Gastrocnemius medialis (tissue), 4 donors: ENCODE measurements at regions not wholly inside any gene's neighbourhood (a gene's known extent, or its start where the extent isn't known, plus 50 kb on each side); places are given as distances from the start of the nearest gene placed in this dataset.

Source experiments
- ATAC-seq, 2 donors: fragments of 150-250 bp; one replicate each; pipeline ENCODE4 v1.9.1; 2016
- DNase-seq, 2 donors: peaks; one replicate each; pipeline ENCODE4 v3.0.0-alpha.2; 2019
- H3K27ac ChIP-seq, 4 donors: fragments of 200-600 bp; sonication (generic); 1 replicate in 1 of 4; 2 replicates in 3 of 4; pipeline ENCODE4 v1.5.1; 2016 to 2018; ENCODE audit warnings: mild to moderate bottlenecking in 2 of 4, moderate library complexity in 1 of 4
- H3K27me3 ChIP-seq, 3 donors: fragments of 200-600 bp; sonication (generic) in 2 of 3; 1 replicate in 1 of 3; 2 replicates in 2 of 3; pipeline versions ENCODE4 v1.5.1 to v1.6.0; 2016 to 2019; ENCODE audit warnings: mild to moderate bottlenecking in 1 of 3, moderate library complexity in 1 of 3
- H3K36me3 ChIP-seq, 2 donors: fragments of 200-600 bp; sonication (generic) in 1 of 2; one replicate each; pipeline ENCODE4 v1.5.1; 2017 to 2018
- H3K4me1 ChIP-seq, 2 donors: fragments of 200-600 bp; sonication (generic) in 1 of 2; one replicate each; pipeline ENCODE4 v1.5.1; 2016 to 2017; ENCODE audit warnings: mild to moderate bottlenecking in 2 of 2
- H3K4me3 ChIP-seq, 4 donors: fragments of 200-600 bp; sonication (generic) in 3 of 4; 1 replicate in 1 of 4; 2 replicates in 3 of 4; pipeline ENCODE4 v1.5.1; 2016 to 2019; ENCODE audit warnings: mild to moderate bottlenecking in 2 of 4
- H3K9me3 ChIP-seq, 3 donors: fragments of 200-600 bp; sonication (generic) in 2 of 3; 1 replicate in 1 of 3; 2 replicates in 2 of 3; pipeline ENCODE4 v1.5.1; 2016 to 2019
- CTCF ChIP-seq, 5 experiments: fragments of 450-650 bp in 3 of 5; fragments of 200-600 bp in 2 of 5; sonication (generic) in 2 of 5; IDR thresholded peaks in 4 of 5; conservative IDR thresholded peaks in 1 of 5; 1 replicate in 4 of 5; 2 replicates in 1 of 5; pipeline ENCODE4 v1.5.1; 2016 to 2019; ENCODE audit warnings: antibody characterized with exemption in 5 of 5, mild to moderate bottlenecking in 3 of 5, moderate library complexity in 3 of 5
- POLR2A ChIP-seq, 2 donors: fragments of 450-650 bp; IDR thresholded peaks; one replicate each; pipeline ENCODE4 v1.6.1; 2017; ENCODE audit warnings: antibody characterized with exemption in 2 of 2, mild to moderate bottlenecking in 2 of 2, moderate library complexity in 2 of 2
- in situ Hi-C, 4 donors: fragments of 200-750 bp; cut with MboI; loops; one replicate each; pipeline versions ENCODE4 v1.15.0 to v1.8.0; 2017; ENCODE audit warnings: low sequenced_read_pairs in 4 of 4
- intact Hi-C: fragments of 100-400 bp; cut with DNase I; formaldehyde crosslinking; loops from one replicate; pipeline ENCODE4 v1.15.1; 2023; ENCODE audit warnings: low total_unique reads

GRCh38 chr5:60386436-60387050, 313.4 kb downstream of the DEPDC1B start:
- no peak overlapping the region for H3K27ac ChIP-seq

GRCh38 chr5:60382716-60383115, 317.2 kb downstream of the DEPDC1B start:
- Histone ChIP-seq H3K27me3 (no peaks in the 10 kb centered on the region), H3K36me3 (no peaks in the 10 kb centered on the region), H3K4me3 (no peak overlapping the region), H3K9me3 (no peaks in the 10 kb centered on the region), H3K27ac (no peak overlapping the region), H3K4me1 (no peaks in the 10 kb centered on the region)
- intact Hi-C loops (no loop called here), in situ Hi-C loops (loop anchor here in 1 of 4 donors (25.0 kb wide), 1 partner anchor 570 kb away; no protein-coding TSS in a partner anchor)
- TF ChIP-seq CTCF (IDR thresholded peaks at IDR 0.05 in 4 of 5, conservative IDR thresholded peaks at IDR 0.05 in 1 of 5) (no peak), POLR2A (IDR thresholded peaks at IDR 0.05) (no peak)
- DNase-seq (no peak), ATAC-seq (no peak)

More at GRCh38 chr5:60386436-60387050, 313.4 kb downstream of the DEPDC1B start:
- ATAC-seq = no peak
- no peak overlapping the region for H3K4me3 ChIP-seq
- DNase-seq = no peak
- in situ Hi-C loops (loop anchor here in 1 of 4 donors (25.0 kb wide), 1 partner anchor 574 kb away; no protein-coding TSS in a partner anchor), intact Hi-C loops (no loop called here)
- H3K27me3 ChIP-seq = no peaks in the 10 kb centered on the region
- H3K9me3 ChIP-seq = no peaks in the 10 kb centered on the region
- H3K4me1 ChIP-seq = no peaks in the 10 kb centered on the region
- H3K36me3 ChIP-seq = no peaks in the 10 kb centered on the region
- TF ChIP-seq POLR2A (IDR thresholded peaks at IDR 0.05) = no peak
- no peak for TF ChIP-seq CTCF (IDR thresholded peaks at IDR 0.05 in 4 of 5, conservative IDR thresholded peaks at IDR 0.05 in 1 of 5)

GRCh38 chr5:60379907-60380306, 320.1 kb downstream of the DEPDC1B start:
- DNase-seq (no peak), ATAC-seq (no peak)
- H3K4me1 ChIP-seq = no peaks in the 10 kb centered on the region
- intact Hi-C loops (no loop called here), in situ Hi-C loops (loop anchor here in 1 of 4 donors (25.0 kb wide), 1 partner anchor 568 kb away; no protein-coding TSS in a partner anchor)
- no peaks in the 10 kb centered on the region for H3K27me3 ChIP-seq
- no peak for TF ChIP-seq CTCF (IDR thresholded peaks at IDR 0.05 in 4 of 5, conservative IDR thresholded peaks at IDR 0.05 in 1 of 5)
- no peak for TF ChIP-seq POLR2A (IDR thresholded peaks at IDR 0.05)
- H3K36me3 ChIP-seq = no peaks in the 10 kb centered on the region
- no peak overlapping the region for H3K4me3 ChIP-seq
- H3K9me3 ChIP-seq = no peaks in the 10 kb centered on the region
- H3K27ac ChIP-seq = no peak overlapping the region

GRCh38 chr5:60377826-60378225, 322.1 kb downstream of the DEPDC1B start:
- intact Hi-C loops (no loop called here), in situ Hi-C loops (loop anchor here in 1 of 4 donors (25.0 kb wide), 1 partner anchor 566 kb away; no protein-coding TSS in a partner anchor)
- H3K4me1 ChIP-seq = no peaks in the 10 kb centered on the region
- H3K27me3 ChIP-seq = no peaks in the 10 kb centered on the region
- H3K9me3 ChIP-seq = no peaks in the 10 kb centered on the region
- H3K36me3 ChIP-seq = no peaks in the 10 kb centered on the region
- ATAC-seq (no peak), DNase-seq (no peak)
- no peak overlapping the region for H3K27ac ChIP-seq
- TF ChIP-seq POLR2A (IDR thresholded peaks at IDR 0.05) (no peak), CTCF (IDR thresholded peaks at IDR 0.05 in 4 of 5, conservative IDR thresholded peaks at IDR 0.05 in 1 of 5) (no peak)
- no peak overlapping the region for H3K4me3 ChIP-seq
